ENCODE measurements at regions not wholly inside any gene's neighbourhood (a gene's known extent, or its start where the extent isn't known, plus 50 kb on each side); places are given as distances from the start of the nearest gene placed in this dataset.

DNA sequence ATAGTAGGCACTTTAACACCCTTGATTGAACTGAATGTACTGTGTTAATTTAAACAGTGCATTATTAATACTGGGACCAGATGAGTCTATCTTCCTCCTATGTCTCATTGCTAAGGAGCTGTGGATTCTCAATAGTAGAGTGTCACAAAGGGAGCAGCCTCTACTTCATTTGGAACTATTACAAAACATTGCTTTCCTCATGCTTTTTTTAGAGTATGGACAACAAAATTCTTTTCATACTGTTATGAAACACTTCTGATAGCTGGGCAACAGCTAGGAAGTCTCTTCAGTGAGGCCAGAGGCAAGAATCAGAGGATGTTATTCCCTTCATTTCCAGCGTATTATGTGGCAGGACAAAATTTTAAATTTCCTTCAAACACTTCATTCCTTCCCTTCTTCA is 160.8 kb downstream of the FBXO8 start:
- Histone ChIP-seq H3K27ac (ENCODE audit: insufficient read length, low read depth, low read length) (no peak overlapping the region), H2BK5ac (ENCODE audit: insufficient read length, low read length) (no peak overlapping the region), H3K4ac (ENCODE audit: low read depth, low read length) (no peak overlapping the region), H3K9ac (ENCODE audit: extremely low read depth, insufficient read length, low read length) (no peak overlapping the region), H2AFZ (ENCODE audit: low read length) (no peak overlapping the region), H3K14ac (ENCODE audit: insufficient read depth, low read length) (no peak overlapping the region), H3K9me3 (ENCODE audit: control insufficient read depth, low read depth, low read length) (no peaks in the 10 kb centered on the region), H4K5ac (ENCODE audit: insufficient read length, low read depth, low read length) (no peak overlapping the region), H3K18ac (ENCODE audit: insufficient read length, low read depth, low read length) (no peak overlapping the region), H3K79me1 (ENCODE audit: insufficient read depth, low read depth, low read length, poor library complexity, severe bottlenecking) (no peaks in the 10 kb centered on the region), H2BK12ac (ENCODE audit: insufficient read length, low read depth, low read length) (no peak overlapping the region), H2BK15ac (ENCODE audit: low read depth, low read length) (no peak overlapping the region), H3T11ph (ENCODE audit: low read length) (no peak overlapping the region), H3K56ac (ENCODE audit: insufficient read length, low read depth, low read length) (no peak overlapping the region), H2BK120ac (ENCODE audit: low read depth, low read length, poor library complexity, severe bottlenecking) (no peak overlapping the region), H2BK20ac (ENCODE audit: low read depth, low read length, poor library complexity, severe bottlenecking) (no peak overlapping the region), H4K91ac (ENCODE audit: insufficient read length, low read depth, low read length) (no peak overlapping the region), H3K4me2 (ENCODE audit: insufficient read depth, insufficient read length, low read length) (no peak overlapping the region), H3K79me2 (ENCODE audit: insufficient read depth, low read length) (no peaks in the 10 kb centered on the region), H4K20me1 (ENCODE audit: control insufficient read depth, insufficient read depth, insufficient read length) (no peaks in the 10 kb centered on the region), H3K23me2 (ENCODE audit: insufficient read length, low read depth, low read length, poor library complexity, severe bottlenecking) (no peaks in the 10 kb centered on the region), H2AK5ac (ENCODE audit: insufficient read length, low read length) (no peak overlapping the region), H3K4me1 (ENCODE audit: insufficient read depth, low read length) (no peaks in the 10 kb centered on the region), H3K23ac (ENCODE audit: insufficient read length, low read depth, low read length) (no peak overlapping the region), H3K27me3 (ENCODE audit: insufficient read depth, low read length) (no peaks in the 10 kb centered on the region), H4K8ac (replicated peaks; ENCODE audit: insufficient read length, low read depth, low read length) (no peak overlapping the region)
- TF ChIP-seq, protein P1, sequence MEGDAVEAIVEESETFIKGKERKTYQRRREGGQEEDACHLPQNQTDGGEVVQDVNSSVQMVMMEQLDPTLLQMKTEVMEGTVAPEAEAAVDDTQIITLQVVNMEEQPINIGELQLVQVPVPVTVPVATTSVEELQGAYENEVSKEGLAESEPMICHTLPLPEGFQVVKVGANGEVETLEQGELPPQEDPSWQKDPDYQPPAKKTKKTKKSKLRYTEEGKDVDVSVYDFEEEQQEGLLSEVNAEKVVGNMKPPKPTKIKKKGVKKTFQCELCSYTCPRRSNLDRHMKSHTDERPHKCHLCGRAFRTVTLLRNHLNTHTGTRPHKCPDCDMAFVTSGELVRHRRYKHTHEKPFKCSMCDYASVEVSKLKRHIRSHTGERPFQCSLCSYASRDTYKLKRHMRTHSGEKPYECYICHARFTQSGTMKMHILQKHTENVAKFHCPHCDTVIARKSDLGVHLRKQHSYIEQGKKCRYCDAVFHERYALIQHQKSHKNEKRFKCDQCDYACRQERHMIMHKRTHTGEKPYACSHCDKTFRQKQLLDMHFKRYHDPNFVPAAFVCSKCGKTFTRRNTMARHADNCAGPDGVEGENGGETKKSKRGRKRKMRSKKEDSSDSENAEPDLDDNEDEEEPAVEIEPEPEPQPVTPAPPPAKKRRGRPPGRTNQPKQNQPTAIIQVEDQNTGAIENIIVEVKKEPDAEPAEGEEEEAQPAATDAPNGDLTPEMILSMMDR (conservative IDR thresholded peaks at IDR 0.05) = no peak
- no peaks in the 10 kb centered on the region for H3K36me3 Mint-ChIP-seq (ENCODE audit: insufficient read depth in 1 of 3, low read depth in 3 of 3)
- peaks cover 6% of the 10 kb centered on the region in 2 experiments for H3K4me1 Mint-ChIP-seq
- no peak for DNase-seq
- H3K9me3 Mint-ChIP-seq = no peaks in the 10 kb centered on the region
- H3K27ac Mint-ChIP-seq = no peak overlapping the region
- no CpG with 5 or more reads among the region's 1 CpG for WGBS (ENCODE audit: extremely low coverage, insufficient read length, low lambda C conversion rate)
- peaks cover 18% of the 10 kb centered on the region for H3K27me3 Mint-ChIP-seq (ENCODE audit: low read depth)
- H3K4me3 Mint-ChIP-seq = no peak overlapping the region
